NCI-H748 (cell line): ENCODE measurements at regions not wholly inside any gene's neighbourhood (a gene's known extent, or its start where the extent isn't known, plus 50 kb on each side); places are given as distances from the start of the nearest gene placed in this dataset.
"Not testable (repeated sequence)": the region's sequence is repeated elsewhere in the genome, so short reads cannot be mapped to it uniquely, and the experiment has no call there.

Experiments
- DNase-seq: peaks from one replicate; lab custom pipeline; 2025; ENCODE audit not compliant: unreplicated experiment; lab: John Stamatoyannopoulos, UW

DNA sequence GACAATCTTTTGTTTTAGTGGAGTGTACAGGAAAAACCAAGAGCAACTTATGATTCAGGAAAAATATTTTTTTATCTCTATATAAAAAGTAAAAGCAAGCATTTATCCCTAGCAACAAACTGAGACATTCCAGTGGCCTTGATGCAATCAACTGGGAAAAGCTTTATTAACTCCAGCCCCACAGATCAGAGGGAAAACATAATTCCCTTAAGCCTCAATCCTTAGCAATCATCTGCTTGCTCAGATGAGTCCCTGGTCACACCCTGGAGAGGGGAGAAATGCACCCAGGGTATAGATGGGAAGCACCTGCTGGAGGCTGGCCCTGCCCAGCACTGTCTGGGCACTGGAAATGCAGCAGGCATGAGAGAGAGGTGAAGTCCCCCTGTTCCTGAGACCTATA, 636.6 kb downstream of the TNS3 start:
- DNase-seq: no peak

DNA sequence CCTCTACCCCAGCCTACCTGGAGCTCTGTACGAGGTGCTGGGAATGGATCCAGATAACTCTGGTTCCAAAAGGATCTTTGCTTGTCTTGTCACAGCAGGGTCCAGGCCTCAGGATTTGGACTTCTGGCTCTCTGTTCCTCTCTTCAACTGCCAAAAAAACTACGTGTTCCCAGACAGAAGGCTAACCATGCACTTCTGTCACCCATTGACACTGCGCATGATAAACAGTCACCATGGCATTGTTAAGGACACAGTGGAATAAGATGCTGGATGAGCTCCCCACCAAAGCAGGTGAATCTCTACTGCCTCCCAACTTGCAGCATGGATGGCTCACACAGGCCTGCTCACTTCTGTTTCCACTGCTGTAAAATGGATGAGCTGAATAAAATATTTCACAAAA, 637.9 kb downstream of the TNS3 start:
- DNase-seq: no peak

DNA sequence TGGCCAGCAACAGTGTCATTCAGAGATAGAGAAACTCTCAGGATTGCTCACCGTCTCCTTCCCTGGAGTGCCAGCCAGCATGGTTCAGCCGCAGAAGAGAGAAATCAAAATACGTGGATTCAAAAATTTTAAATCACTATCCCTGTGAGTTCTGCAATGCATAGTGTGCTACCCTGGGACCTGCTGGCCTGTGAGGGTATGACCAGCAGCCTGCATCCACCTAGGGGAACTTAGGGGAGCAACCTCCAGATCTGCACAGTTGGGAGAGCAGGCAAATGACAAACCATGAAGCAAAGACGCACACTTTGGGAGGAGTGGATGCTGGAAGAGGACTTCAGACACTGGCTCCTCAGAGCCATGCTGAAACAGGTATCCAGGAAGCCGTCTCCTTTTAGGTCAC, 639.3 kb downstream of the TNS3 start:
- no peak for DNase-seq

DNA sequence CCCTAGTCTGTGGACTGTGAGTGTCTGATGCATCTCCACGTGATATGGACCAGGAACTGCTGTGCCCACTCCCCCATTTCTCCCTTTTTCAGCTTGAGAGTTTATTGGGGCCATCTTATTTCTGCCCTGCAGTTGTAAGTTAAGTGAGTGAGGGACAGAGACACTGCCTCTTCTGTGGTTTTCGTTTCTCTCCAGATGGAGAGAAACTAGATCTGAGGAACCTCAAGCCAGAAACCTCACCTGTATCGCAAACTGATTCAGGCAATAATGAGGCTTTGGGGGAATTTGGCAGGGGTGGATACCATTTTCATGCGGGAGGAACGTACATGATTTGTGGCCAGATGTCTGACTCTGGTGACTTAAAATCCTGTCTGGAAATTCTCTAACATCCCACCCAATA, 641.7 kb downstream of the TNS3 start:
- DNase-seq: no peak

DNA sequence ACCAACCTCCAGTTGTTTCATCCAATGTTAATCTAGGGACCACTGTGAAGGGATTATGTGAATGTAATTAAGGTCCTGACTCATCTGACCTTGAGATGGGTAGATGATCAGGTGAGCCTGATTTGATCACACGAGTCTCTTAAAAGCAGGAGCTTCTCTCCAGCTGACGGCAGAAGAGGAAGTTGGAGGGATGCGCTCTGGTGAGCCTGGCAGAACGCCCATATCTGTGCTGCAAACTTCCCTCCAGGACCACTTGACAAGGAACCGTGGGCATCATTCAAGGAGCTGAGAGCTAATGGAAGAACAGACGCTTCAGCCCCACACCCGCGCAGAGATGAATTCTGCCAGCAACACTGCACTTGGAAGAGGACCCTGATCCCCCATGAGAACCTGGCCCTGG, 642.4 kb downstream of the TNS3 start:
- no peak for DNase-seq

DNA sequence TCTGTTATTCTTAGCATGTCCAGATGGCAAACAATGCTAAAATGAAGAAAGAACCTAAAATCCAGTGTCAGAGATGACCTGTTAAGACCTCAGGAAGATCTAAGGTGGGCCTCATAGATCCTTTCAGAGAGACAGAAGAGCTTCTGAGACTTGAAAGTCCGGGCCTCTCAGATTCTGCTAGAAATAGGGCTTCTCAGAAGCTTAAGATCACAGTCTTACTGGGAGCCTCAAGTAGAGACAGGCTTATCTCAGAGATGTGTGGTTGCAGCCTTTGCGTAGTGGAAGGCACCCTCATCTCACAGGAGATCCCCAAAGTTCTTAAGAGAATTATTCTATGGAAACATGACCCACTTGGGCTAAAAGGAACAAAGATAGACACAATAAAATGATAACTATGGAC, 642.8 kb downstream of the TNS3 start:
- no peak for DNase-seq

DNA sequence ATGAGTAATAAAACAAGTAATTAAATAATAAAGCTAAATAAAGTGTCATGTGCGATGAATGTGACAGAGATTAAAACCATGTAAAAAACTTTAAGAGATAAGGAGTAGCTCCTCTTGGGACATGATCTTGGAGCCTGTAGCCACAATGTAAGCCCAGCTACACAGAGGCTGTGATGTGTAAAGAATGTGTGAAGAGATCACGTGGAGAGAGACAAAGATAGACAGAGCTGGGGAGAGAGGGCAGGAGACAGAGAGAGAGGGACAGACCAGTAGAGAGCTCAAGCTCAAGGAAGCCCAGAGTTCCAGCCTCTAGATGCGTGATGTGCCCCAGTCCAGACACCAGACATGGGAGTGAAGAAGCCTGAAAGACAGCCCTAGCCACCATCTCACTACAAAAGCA, 644.1 kb downstream of the TNS3 start:
- no peak for DNase-seq

DNA sequence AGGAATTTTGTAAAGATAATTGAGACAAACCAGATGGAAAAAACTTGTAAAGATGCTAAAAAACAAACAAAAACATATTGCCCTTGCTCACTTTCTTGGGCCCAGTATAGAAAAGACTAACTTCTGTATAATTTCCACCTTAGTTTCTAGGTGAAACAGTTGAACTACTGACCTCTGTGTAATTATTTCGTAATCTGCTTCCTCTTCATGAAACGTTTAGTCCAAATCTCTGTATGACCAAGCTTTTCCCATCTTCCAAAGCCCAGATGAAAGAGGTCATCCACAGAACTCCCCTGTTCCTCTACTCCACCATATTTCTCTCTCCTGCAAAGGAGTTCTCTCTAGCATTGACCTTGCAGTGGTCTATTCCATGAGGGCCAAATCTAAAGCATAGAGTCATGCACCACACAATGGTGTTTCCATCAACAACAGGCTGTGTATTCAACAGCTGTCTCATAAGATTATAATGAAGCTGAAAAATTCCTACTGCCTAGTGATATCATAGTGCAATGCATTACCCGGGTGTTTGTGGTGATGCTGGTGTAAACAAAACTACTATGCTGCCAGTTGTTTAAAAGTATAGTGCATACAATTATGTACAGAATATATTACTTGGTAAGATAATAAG, 647.6 kb downstream of the TNS3 start:
- peak; percentile 44 for DNase-seq

DNA sequence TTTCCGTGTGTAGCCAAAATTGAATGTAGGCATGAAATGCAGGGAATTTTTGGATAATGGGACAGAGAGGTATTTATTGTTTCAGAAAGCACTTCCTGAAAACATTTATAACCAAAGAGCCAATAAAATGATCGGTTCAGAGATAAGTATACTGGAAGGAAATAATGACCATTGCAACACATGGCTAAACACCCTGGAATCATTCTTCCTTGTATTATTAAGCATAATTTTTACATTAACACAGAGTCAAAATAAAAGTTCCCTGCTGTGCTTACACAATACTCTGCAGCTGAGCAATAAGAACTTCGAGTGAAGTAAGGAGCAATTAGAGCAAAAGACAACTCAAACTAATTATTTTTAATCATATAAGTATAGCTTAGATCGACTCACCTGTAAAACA, 648.3 kb downstream of the TNS3 start:
- peak; percentile 86 for DNase-seq

DNA sequence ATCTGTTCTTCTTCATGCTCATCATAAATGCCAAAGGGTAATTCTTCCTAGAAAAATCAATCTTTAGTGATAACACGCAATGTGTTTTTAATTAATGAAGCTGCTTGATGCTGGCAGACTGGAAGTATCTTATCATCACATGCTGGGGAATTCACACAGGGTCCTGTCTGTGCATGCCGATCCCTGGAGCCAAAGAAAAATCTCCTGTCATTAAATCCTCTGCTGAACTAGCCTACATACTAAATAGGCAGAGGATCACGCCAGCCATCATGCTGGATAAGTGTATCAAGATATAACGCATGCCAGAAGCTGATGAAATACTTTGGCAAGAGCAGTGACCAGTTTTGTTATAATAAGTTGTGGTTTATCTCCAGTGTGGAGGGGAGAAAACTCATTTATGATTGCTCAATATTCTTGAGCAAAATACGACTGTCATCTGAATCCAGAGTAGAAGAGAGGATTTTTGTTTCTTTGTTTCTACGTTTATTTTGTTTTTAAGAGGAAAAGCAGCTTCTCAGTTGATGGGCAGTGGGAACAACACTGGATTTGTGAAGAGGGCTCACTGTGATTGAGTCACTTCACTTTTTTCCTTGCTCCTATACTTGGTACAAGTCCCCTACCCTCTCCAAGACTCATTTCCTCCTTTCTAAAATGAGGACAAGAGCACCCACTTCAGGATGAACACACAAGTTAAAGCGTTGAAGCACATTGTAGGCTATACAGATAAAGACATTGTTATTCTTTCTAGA, 649.1 kb downstream of the TNS3 start:
- DNase-seq: peak; percentile 32

DNA sequence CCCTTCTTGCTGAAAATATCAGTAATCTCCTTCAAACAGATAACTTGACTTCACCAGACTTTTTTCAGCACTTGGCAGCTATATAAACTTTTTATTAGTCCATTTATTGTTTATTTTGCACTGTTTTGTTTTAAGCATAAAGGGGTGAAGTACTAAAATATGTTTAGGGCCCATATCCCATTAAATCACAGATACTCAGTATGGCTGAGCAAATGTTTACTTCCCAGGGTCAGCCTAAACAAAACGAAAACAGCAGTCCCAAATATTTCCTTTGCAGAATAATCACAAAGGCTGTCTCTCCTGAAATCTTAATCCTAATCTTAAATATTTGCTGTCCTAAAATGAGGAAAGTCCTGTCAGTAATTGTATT, 649.6 kb downstream of the TNS3 start:
- no peak for DNase-seq

DNA sequence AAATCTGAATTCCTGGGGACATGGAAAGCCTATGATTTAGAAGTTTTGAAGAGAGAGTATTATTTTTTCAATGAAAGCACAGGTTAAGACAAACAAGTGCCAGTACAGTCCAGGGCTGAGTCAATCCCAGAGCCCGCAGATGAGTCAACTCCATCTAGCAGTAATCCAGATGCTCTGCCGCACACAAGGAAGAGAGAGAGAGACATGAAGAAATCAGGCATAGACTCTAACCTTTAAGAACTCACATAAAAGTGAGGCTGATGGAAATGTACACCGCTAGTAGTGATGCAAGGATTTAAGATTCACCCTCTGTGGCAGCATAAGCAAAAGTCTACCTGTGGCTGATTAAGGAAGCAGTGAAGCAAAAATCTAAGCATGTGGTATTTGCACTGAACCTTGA, 651.5 kb downstream of the TNS3 start:
- no peak for DNase-seq

DNA sequence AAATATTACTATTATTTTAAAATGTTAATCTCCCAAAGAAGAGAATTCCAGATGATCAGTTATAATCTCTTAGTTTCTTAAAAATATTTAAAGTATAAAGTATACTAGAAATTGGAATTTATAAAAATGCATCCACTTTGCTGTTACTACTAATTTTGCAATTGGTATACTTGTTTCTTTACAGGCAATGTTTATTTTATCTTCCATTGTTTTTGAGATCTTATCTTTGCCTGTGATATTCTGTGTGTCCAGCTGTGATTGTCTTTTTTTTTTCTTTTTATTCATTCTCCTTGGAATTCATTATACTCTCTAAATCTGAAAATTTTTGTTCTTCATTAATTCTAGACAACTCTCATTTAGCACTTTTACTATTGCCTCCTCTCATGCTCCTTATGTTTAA, 652.6 kb downstream of the TNS3 start:
- no peak for DNase-seq

DNA sequence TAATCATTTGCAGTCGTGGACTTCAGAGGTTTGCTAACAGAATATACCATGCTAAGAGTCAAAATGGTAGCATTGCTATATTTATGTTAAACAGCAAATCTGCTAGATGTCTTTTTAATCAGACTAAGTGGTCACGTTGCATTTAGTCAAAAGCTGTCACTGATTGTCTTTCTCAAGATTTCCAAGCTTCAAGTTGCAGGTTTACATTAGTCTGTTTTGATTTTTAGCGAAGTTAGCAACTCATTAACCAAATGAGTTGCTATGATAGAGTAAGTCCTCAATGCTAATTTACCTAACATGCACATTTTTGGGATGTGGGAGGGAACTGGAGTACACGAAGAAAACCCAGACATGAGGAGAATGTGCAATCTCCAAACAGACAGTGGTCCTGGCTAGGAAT, 653.2 kb downstream of the TNS3 start:
- no peak for DNase-seq

DNA sequence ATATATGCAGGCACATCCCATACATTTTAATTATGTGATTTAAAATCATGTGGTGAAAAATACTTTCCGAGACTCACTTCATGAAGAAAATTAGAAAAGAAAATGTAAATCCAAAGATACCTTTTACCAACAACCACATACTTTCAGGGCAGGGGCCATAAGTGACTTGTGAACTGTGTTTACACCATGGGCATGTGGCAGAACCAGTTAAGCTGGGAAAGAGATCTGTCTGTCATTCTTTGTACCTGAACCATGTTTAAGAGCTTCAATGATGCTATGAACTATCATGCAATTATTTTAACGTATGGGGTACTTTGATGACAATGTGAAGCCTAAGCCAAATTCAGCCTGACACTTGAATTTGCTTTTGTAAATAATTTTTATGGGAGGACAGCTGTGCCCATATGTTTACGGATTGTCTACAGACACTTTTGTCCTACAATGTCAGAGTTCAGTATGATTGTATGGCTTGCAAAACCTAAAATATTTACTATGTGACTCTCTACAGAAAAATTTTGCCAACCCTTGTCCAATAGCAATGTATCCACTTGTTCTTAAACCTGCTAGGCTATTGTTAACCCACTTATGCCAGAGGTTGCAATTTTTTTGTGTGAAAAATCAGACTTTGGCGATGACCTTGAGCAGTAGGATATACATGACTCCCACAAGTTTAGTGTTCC, 654.6 kb downstream of the TNS3 start:
- DNase-seq: peak; percentile 75

DNA sequence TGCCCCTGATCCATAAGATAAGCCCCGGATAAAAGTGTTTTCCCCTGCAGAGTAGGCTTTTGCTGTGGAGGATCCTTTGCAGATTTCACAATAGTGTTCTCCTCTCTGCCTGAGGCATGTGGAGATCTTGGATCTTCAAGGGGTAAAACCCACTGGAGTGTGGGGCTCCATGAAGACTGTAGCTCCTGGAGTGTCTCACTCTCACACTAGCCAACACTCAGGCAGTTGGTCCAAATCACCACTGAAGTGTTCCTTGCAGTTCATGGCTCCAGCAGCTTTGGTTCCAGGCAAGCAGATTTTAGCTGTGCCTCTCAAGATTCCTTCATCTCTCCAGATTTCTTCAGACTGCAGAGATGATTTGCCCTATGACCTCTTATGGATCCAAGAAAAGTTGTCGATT, 665.3 kb downstream of the TNS3 start:
- no peak for DNase-seq

DNA sequence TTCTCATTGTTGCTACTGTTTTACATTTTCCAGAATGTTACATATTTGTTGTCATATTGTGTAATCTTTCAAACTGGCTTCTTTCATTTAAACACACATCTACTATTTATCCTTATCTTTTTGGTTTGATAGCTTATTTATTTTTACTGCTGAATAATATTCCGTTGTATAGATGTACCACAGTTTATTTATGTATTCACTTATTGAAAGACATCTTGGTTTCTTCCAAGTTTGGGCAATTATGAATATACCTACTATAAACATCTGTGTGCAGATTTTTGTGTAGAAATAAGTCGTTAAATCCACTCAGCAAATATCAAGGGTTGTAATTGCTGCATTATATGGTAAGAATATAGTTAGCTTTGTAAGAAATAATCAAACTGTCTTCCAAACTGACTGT, 669.2 kb downstream of the TNS3 start:
- no peak for DNase-seq

DNA sequence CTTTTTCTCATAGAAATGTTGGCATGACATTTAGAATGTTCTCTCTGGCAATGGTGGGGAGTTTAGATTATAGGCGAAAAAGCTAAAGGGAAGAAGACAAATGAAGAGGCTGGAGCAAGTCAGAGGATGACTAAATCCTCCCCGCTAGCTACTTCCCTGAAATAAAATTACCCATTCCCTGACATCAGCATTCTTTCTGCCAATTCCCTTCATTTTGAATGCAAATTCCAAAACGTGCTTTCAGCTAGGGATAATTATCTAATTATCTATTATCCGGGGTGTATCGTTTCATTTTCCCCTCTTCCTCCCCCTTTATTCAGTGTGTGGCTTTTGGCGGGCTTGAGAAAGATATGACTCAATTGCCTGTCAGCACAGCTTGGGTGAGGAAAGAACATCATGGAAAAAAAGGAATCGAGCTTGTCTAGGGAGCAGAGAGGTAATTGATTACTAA, 672.3 kb downstream of the TNS3 start:
- peak; percentile 29 for DNase-seq

DNA sequence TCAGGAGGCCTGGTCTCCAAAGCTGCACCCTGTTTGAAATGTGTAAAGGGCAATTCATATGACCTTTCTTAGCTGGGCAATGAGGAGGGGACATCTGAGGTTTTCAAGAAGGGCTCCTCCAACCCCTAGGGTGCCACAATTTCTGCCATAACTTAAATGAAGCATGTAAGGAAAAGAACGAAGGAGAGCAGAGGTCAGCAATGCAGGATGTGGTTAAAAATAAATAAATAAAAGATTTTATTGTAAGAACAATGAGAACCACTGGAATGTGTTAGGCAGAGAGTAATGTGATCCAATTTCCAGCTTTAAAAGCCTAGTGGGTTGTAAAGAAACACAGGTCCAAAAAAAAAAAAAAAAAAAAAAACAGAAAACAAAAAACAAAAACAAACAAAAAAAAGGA, 673.1 kb downstream of the TNS3 start:
- DNase-seq: no peak

DNA sequence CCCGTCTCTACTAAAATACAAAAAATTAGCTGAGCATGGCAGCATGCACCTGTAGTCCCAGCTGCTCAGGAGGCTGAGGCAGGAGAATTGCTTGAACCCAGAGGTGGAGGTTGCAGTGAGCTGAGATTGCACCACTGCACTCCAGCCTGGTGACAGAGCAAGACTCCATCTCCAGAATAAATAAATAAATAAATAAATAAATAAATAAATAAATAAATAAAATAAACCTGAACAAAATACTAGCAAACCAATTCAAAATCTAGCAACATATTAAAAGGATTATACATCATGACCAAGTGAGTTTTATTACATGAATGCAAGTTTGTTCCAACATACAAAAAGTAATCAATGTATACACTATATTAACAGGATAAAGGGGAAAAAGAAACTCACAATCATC, 677.4 kb downstream of the TNS3 start:
- DNase-seq: not testable (repeated sequence)

DNA sequence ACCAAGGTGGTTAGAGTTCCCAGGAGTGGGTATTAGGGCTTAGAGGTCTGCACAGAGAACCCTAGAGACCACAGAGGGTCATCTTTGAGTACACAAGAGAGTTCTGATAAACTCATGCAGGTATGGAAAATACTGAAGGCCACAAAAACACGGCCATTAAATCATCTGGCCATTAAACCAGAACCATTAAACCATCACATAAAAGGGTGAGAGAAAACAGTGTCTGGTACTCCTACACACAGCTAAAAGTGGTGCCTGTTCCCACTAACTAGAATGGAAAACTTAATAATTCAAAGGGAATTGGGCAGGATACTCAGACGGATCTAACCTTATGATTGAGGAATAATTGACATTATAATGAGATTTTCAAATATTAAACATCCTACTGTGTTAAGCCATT, 679.4 kb downstream of the TNS3 start:
- no peak for DNase-seq
